Astrocyte of the spinal cord (primary cell): ENCODE measurements at regions not wholly inside any gene's neighbourhood (a gene's known extent, or its start where the extent isn't known, plus 50 kb on each side); places are given as distances from the start of the nearest gene placed in this dataset.

Experiments used
- DNase-seq: peaks from one replicate; pipeline ENCODE4 v3.0.0; 2011; ENCODE audit warnings: low read depth, low spot score
- H3K4me3 ChIP-seq: 2 replicates; pipeline ENCODE4 v1.5.1; 2011; ENCODE audit warnings: low read depth, mild to moderate bottlenecking, low read length, moderate library complexity
- CTCF ChIP-seq: IDR thresholded peaks from 2 replicates; pipeline ENCODE4 v1.5.1; 2012; ENCODE audit warnings: low read depth, mild to moderate bottlenecking, low read length, inconsistent platforms
- in situ Hi-C: cut with HindIII; loops from 2 replicates; pipeline ENCODE4 v1.10.0; 2017; ENCODE audit warnings: low sequenced_read_pairs

- no peak overlapping the region for H3K4me3 ChIP-seq
- no peak for TF ChIP-seq CTCF
- in situ Hi-C loops, result no loop called here
- no peak for DNase-seq
Observed at GRCh38 chr12:127688906-127689428, 578.0 kb upstream of the TMEM132C start.

- no peak for DNase-seq
- no peak for TF ChIP-seq CTCF
- no peak overlapping the region for H3K4me3 ChIP-seq
- in situ Hi-C loops, result no loop called here
Observed at GRCh38 chr12:127690161-127690560, 576.8 kb upstream of the TMEM132C start.

GRCh38 chr12:127696963-127697362 lies 570.0 kb upstream of the TMEM132C start:
- in situ Hi-C loops, result no loop called here
- H3K4me3 ChIP-seq, result no peak overlapping the region
- no peak for TF ChIP-seq CTCF
- no peak for DNase-seq

- TF ChIP-seq CTCF, result no peak
- in situ Hi-C loops, result no loop called here
- DNase-seq, result no peak
- H3K4me3 ChIP-seq, result no peak overlapping the region
Observed at GRCh38 chr12:127703026-127703425, 563.9 kb upstream of the TMEM132C start.

- TF ChIP-seq CTCF, result peak; percentile 47
Observed at GRCh38 chr12:127711108-127711507, 555.9 kb upstream of the TMEM132C start.

GRCh38 chr12:127712561-127712960 lies 554.4 kb upstream of the TMEM132C start:
- TF ChIP-seq CTCF, result no peak
- in situ Hi-C loops, result no loop called here
- H3K4me3 ChIP-seq, result no peak overlapping the region
- no peak for DNase-seq

More at GRCh38 chr12:127711108-127711507, 555.9 kb upstream of the TMEM132C start:
- H3K4me3 ChIP-seq, result no peak overlapping the region
- DNase-seq, result no peak
- in situ Hi-C loops, result no loop called here

- DNase-seq, result no peak
- H3K4me3 ChIP-seq, result no peak overlapping the region
- in situ Hi-C loops, result no loop called here
- TF ChIP-seq CTCF, result no peak
Observed at GRCh38 chr12:127716166-127716565, 550.8 kb upstream of the TMEM132C start.
